Heart left ventricle (tissue), 16 donors: ENCODE measurements at regions not wholly inside any gene's neighbourhood (a gene's known extent, or its start where the extent isn't known, plus 50 kb on each side); places are given as distances from the start of the nearest gene placed in this dataset.

Experiments
- ATAC-seq, 4 donors: fragments of 200-7000 bp; cut with Tn5 transposase; one replicate each; pipeline ENCODE4 v1.9.1; 2020 to 2022; ENCODE audit warnings: moderate library complexity in 4 of 4, mild to moderate bottlenecking in 3 of 4, moderate number of reproducible peaks in 1 of 4
- DNase-seq, 5 donors: peaks; one replicate each; pipeline ENCODE4 v3.0.0-alpha.2; 2020
- H3K27ac ChIP-seq, 12 donors: fragments of 200-600 bp; sonication (generic) in 4 of 12; one replicate each; pipeline versions ENCODE4 v1.5.0 to v1.8.0; 2016 to 2022; ENCODE audit warnings: mild to moderate bottlenecking in 2 of 12
- H3K27me3 ChIP-seq, 9 donors: fragments of 200-600 bp; sonication (generic) in 2 of 9; one replicate each; pipeline versions ENCODE4 v1.5.1 to v1.8.0; 2016 to 2022; ENCODE audit warnings: mild to moderate bottlenecking in 3 of 9
- H3K36me3 ChIP-seq, 9 donors: fragments of 200-600 bp; sonication (generic) in 2 of 9; one replicate each; pipeline versions ENCODE4 v1.5.0 to v1.8.0; 2018 to 2022; ENCODE audit warnings: mild to moderate bottlenecking in 2 of 9
- H3K4me1 ChIP-seq, 12 donors: fragments of 200-600 bp; sonication (generic) in 4 of 12; one replicate each; pipeline versions ENCODE4 v1.5.0 to v1.8.0; 2016 to 2022; ENCODE audit warnings: mild to moderate bottlenecking in 3 of 12
- H3K4me3 ChIP-seq, 12 donors: fragments of 200-600 bp; sonication (generic) in 4 of 12; one replicate each; pipeline versions ENCODE4 v1.5.0 to v1.8.0; 2017 to 2022; ENCODE audit warnings: mild to moderate bottlenecking in 9 of 12, moderate library complexity in 4 of 12
- H3K9me3 ChIP-seq, 12 donors: fragments of 200-600 bp; sonication (generic) in 4 of 12; one replicate each; pipeline versions ENCODE4 v1.5.0 to v1.8.0; 2016 to 2022; ENCODE audit warnings: mild to moderate bottlenecking in 1 of 12
- POLR2A ChIP-seq, 2 donors: fragments of 450-650 bp; IDR thresholded peaks; one replicate each; pipeline ENCODE4 v1.6.1; 2017; ENCODE audit warnings: antibody characterized with exemption in 2 of 2, mild to moderate bottlenecking in 2 of 2, moderate library complexity in 2 of 2
- WGBS, 4 donors: extraction: QIAGEN DNeasy Blood & Tissue Kit in 2 of 4; methylation state at CpG; one replicate each; pipeline versions ENCODE4 v1.1.5 to v1.1.7; 2013 to 2018; 5-methylcytosine and 5-hydroxymethylcytosine counted together
- intact Hi-C, 10 donors: fragments of 100-400 bp; cut with DNase I; formaldehyde crosslinking; loops; one replicate each; pipeline versions ENCODE4 v1.11.1 to v1.14.2; 2022
- TF ChIP-seq, protein P1 (sequence below), 12 donors: fragments of 200-600 bp; sonication (generic) in 4 of 12; IDR thresholded peaks; one replicate each; pipeline versions ENCODE4 v1.5.0 to v1.8.0; 2018 to 2022; ENCODE audit warnings: antibody characterized with exemption in 12 of 12, mild to moderate bottlenecking in 5 of 12
- donor health status: ischemic (EF 13 %, LVEDD 7.1; RV severe dilation, severe dysfunction).
- donor health status: healthy with polysubstance abuse.
- donor health status: DM: no; HTN: yes; CAD: no.
- donor health status: DM: no; HTN: no; CAD: no.
- donor health status: ischemic (EF 25% LVEDD 6.9; RV normal size, moderate dysfunction).
- donor health status: ischemic (EF 25% LVEDD 5.7; RV mildly dilated, moderate dysfunction).
- donor health status: healthy.
- donor health status: DM: yes; HTN: yes; CAD: no.
- donor health status: ischemic (EF 35%, LVEDD 5.7; RV mildly dilated, moderate dysfunction).
- donor health status: nonischemic (EF 11% LVEDD 7.7; RV severe dilation, severe dysfunction).
- donor health status: DM: yes; HTN: yes; CAD: no.
- donor health status: PGD.
- donor health status: ischemic (EF 29% LVEDD 5.4; RV normal size, mild dysfunction).
- donor health status: nonischemic (EF 23%, LVEDD 6.1; RV moderate dilation, normal function).

DNA sequence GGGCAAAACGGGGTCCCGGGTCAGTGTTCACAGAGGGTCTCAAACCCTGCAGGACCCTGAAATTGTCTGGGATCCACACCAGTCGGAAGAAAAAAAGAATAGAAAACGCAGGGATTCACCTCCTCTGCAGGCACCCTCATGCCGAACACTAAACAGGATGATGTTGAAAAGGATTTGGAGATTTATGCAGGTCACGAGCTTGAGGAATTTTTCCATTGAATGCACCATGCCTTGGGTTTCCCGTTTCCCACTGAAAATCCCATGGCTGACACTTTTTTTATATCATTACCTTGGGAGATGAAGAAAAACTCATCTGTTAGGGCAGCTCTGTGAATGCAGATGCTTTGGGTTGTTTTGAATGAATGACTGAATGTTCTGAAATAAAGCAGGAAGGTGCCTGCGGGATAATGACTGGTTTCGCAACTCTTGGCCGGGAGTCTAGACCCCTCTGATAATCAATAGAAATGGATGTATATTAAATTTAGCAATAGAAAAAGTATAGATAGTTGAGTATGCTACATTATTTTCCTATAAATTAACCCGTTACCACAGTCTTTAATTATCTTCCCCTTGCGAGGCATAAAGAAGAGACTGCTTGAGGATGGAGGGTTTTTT lies 147.5 kb upstream of the AFDN start:
- H3K4me3 ChIP-seq = peak overlapping the region in 8 of 12 donors; percentile 37 to 56 (median 49)
- no peaks in the 10 kb centered on the region for H3K36me3 ChIP-seq
- TF ChIP-seq POLR2A (IDR thresholded peaks at IDR 0.05) = no peak
- TF ChIP-seq, protein P1, sequence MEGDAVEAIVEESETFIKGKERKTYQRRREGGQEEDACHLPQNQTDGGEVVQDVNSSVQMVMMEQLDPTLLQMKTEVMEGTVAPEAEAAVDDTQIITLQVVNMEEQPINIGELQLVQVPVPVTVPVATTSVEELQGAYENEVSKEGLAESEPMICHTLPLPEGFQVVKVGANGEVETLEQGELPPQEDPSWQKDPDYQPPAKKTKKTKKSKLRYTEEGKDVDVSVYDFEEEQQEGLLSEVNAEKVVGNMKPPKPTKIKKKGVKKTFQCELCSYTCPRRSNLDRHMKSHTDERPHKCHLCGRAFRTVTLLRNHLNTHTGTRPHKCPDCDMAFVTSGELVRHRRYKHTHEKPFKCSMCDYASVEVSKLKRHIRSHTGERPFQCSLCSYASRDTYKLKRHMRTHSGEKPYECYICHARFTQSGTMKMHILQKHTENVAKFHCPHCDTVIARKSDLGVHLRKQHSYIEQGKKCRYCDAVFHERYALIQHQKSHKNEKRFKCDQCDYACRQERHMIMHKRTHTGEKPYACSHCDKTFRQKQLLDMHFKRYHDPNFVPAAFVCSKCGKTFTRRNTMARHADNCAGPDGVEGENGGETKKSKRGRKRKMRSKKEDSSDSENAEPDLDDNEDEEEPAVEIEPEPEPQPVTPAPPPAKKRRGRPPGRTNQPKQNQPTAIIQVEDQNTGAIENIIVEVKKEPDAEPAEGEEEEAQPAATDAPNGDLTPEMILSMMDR (IDR thresholded peaks at IDR 0.05) = no peak
- H3K27ac ChIP-seq = peak overlapping the region in 5 of 12 donors; percentile 7 to 69 (median 63)
- H3K9me3 ChIP-seq = no peaks in the 10 kb centered on the region
- peaks cover 2 to 76% (median 59%) of the 10 kb centered on the region in 12 donors for H3K4me1 ChIP-seq
- ATAC-seq (no peak), DNase-seq (no peak)
- intact Hi-C loops = no loop called here
- 81 to 87% (median 87%) methylated on average over 12 of the region's 12 CpGs for WGBS, 4 donors
- peaks cover 0 to 20% (median 0%) of the 10 kb centered on the region in 9 donors for H3K27me3 ChIP-seq

DNA sequence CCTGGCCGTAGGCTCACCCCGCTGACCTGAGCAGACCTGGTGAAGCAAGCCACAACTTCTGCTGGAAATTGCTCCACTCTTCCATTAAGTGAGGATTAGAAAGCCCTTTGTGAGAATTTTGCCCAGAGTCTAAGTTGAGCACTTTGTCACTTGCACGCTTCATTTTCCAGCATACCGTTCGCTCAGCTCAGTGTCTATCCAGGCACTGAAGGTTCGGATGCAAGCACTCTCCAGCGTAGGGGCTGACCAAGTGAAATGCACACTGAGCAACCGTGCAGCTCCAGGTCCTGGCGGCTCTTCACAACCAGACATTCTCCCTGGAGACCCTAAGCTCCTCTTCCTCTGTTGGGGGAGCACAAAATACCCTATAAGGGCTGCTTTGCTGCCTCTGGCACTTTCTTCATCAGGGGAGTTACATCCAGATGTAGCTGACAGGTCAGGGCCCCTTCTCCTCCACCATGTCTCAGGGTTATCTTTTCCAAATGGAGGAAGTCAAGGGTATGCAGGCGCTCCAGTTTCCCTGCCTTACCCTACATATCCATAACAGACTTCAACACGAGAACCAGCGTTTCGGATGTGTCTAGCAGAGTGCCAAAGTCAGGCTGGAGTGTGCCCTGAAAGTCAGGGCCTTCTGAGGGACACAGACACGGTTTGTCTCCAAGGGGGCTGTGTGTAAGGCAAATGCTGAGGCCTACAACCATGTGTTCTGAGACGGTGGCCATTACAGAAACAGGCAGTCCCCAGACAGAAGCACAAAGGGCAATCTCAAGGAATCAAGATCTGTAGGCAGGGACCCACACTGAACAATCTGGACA lies 146.7 kb upstream of the AFDN start:
- TF ChIP-seq, protein P1 (IDR thresholded peaks at IDR 0.05) = no peak
- TF ChIP-seq POLR2A (IDR thresholded peaks at IDR 0.05) = no peak

DNA sequence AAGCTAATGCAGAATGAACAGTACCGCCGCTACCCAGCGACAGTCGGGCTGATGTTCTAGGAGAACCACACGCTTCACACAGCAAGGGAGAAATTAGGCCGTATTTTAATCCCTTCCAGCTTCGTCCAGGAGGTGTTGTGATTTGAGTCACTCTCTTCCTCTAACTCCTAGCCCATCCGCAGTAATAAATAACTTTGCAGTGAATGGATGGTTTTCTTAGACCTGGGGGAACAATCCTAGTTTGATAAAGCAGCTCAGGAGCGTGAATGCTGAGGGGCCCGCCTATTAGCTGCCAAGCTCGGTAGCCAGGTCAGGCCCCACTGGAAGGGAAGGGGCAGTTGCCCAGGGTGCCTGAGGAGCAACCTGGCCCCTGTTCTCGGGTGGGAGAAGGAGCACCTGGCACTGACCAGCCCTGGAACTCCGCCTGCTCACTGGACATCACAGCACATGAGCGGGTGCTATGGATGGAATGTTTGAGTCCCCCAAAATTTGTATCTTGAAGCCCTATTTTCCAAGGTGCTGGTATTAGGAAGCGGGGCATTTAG lies 146.0 kb upstream of the AFDN start:
- Histone ChIP-seq H3K27ac (peak overlapping the region in 1 of 12 donors; percentile 74), H3K9me3 (no peaks in the 10 kb centered on the region), H3K27me3 (peaks cover 0 to 20% (median 0%) of the 10 kb centered on the region in 9 donors), H3K4me1 (peaks cover 2 to 77% (median 57%) of the 10 kb centered on the region in 12 donors), H3K36me3 (no peaks in the 10 kb centered on the region), H3K4me3 (no peak overlapping the region)
- 94 to 98% (median 97%) methylated on average over 15 of the region's 15 CpGs for whole genome bisulfite sequencing, 4 donors
- TF ChIP-seq POLR2A (IDR thresholded peaks at IDR 0.05) = no peak
- TF ChIP-seq, protein P1 (IDR thresholded peaks at IDR 0.05) = no peak
- intact Hi-C loops = loop anchor here in 1 of 10 donors (2.0 kb wide), 1 partner anchor 196 kb away; no protein-coding TSS in a partner anchor
- DNase-seq = no peak
- ATAC-seq = no peak

More for the DNA sequence above, 146.7 kb upstream of the AFDN start:
- Histone ChIP-seq H3K9me3 (no peaks in the 10 kb centered on the region), H3K4me1 (peaks cover 2 to 76% (median 61%) of the 10 kb centered on the region in 12 donors), H3K27ac (no peak overlapping the region), H3K27me3 (peaks cover 0 to 20% (median 0%) of the 10 kb centered on the region in 9 donors), H3K4me3 (no peak overlapping the region), H3K36me3 (no peaks in the 10 kb centered on the region)
- intact Hi-C loops = loop anchor here in 1 of 10 donors (2.0 kb wide), 1 partner anchor 195 kb away; no protein-coding TSS in a partner anchor
- ATAC-seq (no peak), DNase-seq (no peak)
- WGBS, 4 donors = 93 to 96% (median 94%) methylated on average over 15 of the region's 15 CpGs

DNA sequence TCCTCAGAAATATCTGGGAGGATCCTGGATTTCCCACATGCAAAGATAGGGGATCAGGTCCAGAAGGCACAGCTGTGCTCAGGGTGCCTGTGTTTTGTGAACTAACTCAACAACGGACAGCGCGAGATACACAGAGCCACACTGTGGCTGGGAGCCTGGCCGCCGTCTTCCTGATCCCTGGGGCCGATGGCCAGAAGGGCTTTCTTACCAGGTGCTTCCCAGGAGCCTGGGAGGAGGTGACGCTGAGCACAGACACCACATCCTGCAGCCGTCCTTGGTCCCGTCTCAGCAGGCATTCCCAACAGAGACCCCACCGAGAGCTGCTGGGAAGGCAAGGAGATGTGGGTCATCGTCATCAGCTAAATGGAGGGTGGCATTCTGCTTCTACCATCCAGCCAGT lies 144.6 kb upstream of the AFDN start:
- peak in 1 of 4 donors; percentile 15 for ATAC-seq
- Histone ChIP-seq H3K36me3 (no peaks in the 10 kb centered on the region), H3K27ac (peak overlapping the region in 11 of 12 donors; percentile 56 to 88 (median 75)), H3K27me3 (peaks cover 0 to 15% (median 0%) of the 10 kb centered on the region in 9 donors), H3K4me1 (peaks cover 2 to 63% (median 42%) of the 10 kb centered on the region in 12 donors), H3K4me3 (no peak overlapping the region), H3K9me3 (no peaks in the 10 kb centered on the region)
- WGBS, 4 donors = 59 to 82% (median 71%) methylated on average over 9 to 11 of the region's 11 CpGs
- TF ChIP-seq POLR2A (IDR thresholded peaks at IDR 0.05) = no peak
- TF ChIP-seq, protein P1 (IDR thresholded peaks at IDR 0.05) = no peak
- intact Hi-C loops = no loop called here
- DNase-seq = peak in 1 of 5 donors; percentile 32
